Epithelial cell of esophagus (primary cell): ENCODE measurements at regions not wholly inside any gene's neighbourhood (a gene's known extent, or its start where the extent isn't known, plus 50 kb on each side); places are given as distances from the start of the nearest gene placed in this dataset.

ENCODE experiments used
- DNase-seq: peaks from one replicate; pipeline ENCODE4 v3.0.0; 2010; ENCODE audit warnings: low read depth
- H3K4me3 ChIP-seq: 2 replicates; pipeline ENCODE4 v1.5.1; 2011; ENCODE audit warnings: mild to moderate bottlenecking, low read length, control low read depth
- TF ChIP-seq, protein P1 (sequence below): IDR thresholded peaks from 2 replicates; pipeline ENCODE4 v1.5.1; 2011; ENCODE audit warnings: low read depth, mild to moderate bottlenecking, low read length, control low read depth, inconsistent platforms; ENCODE audit not compliant: insufficient read depth; ENCODE audit errors: missing control alignments

- no peak for DNase-seq
- H3K4me3 ChIP-seq = no peak overlapping the region
- TF ChIP-seq, protein P1, sequence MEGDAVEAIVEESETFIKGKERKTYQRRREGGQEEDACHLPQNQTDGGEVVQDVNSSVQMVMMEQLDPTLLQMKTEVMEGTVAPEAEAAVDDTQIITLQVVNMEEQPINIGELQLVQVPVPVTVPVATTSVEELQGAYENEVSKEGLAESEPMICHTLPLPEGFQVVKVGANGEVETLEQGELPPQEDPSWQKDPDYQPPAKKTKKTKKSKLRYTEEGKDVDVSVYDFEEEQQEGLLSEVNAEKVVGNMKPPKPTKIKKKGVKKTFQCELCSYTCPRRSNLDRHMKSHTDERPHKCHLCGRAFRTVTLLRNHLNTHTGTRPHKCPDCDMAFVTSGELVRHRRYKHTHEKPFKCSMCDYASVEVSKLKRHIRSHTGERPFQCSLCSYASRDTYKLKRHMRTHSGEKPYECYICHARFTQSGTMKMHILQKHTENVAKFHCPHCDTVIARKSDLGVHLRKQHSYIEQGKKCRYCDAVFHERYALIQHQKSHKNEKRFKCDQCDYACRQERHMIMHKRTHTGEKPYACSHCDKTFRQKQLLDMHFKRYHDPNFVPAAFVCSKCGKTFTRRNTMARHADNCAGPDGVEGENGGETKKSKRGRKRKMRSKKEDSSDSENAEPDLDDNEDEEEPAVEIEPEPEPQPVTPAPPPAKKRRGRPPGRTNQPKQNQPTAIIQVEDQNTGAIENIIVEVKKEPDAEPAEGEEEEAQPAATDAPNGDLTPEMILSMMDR = no peak
Observed at GRCh38 chr5:37983463-37983862, 143.6 kb upstream of the GDNF start.

GRCh38 chr5:37979559-37979958, 139.7 kb upstream of the GDNF start:
- TF ChIP-seq, protein P1 = no peak
- DNase-seq = no peak
- no peak overlapping the region for H3K4me3 ChIP-seq

- H3K4me3 ChIP-seq = no peak overlapping the region
- DNase-seq = no peak
- TF ChIP-seq, protein P1 = no peak
Observed at GRCh38 chr5:37975531-37975930, 135.7 kb upstream of the GDNF start.

- DNase-seq = no peak
- no peak overlapping the region for H3K4me3 ChIP-seq
- TF ChIP-seq, protein P1 = no peak
Observed at GRCh38 chr5:37971483-37972024, 131.7 kb upstream of the GDNF start.

DNA sequence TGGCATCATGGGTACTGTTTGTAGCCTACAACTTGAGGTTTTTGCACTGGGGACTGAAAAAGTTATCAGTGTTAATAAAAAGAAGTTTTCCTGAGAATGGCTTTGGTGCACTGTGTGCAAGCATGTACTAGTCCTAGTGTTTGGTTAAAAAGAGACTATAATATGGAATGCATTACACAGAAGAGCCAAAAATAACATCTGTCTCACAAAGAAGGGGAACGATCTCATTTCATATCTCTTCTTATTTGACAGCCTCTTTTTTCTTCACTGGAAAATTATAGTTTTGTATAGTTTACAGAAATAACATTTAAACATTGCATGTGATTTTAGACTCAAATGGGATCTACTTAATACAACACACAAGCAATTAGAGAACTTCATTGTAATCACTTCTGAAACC, 127.0 kb upstream of the GDNF start:
- TF ChIP-seq, protein P1 = no peak
- DNase-seq = no peak
- H3K4me3 ChIP-seq = no peak overlapping the region

- H3K4me3 ChIP-seq = no peak overlapping the region
- no peak for DNase-seq
- TF ChIP-seq, protein P1 = no peak
Observed at GRCh38 chr5:37966291-37966690, 126.5 kb upstream of the GDNF start.

- no peak for DNase-seq
- H3K4me3 ChIP-seq = no peak overlapping the region
- TF ChIP-seq, protein P1 = no peak
Observed at GRCh38 chr5:37962389-37962788, 122.5 kb upstream of the GDNF start.
